ENCODE measurements at regions not wholly inside any gene's neighbourhood (a gene's known extent, or its start where the extent isn't known, plus 50 kb on each side); places are given as distances from the start of the nearest gene placed in this dataset.

DNA sequence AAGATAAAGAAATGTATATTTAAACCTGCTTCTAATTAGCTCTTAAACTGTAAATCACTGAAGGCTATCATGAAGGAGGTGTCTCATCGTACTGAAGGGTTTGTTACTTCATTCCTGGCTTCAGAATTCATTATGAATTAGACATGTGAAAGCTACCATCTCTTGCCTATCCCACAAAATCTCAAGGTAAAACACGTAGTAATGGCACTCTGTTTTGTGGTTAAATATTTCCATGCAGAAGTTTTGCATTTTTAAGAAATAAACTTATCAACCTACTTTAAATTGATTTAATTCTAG lies 490.7 kb upstream of the NUDT12 start:
- Histone ChIP-seq H3K4me1 (no peaks in the 10 kb centered on the region), H3K36me3 (ENCODE audit: insufficient read depth in 1 of 2, low read depth in 1 of 2) (no peaks in the 10 kb centered on the region), H3K27me3 (ENCODE audit: insufficient read depth in 3 of 3, low read length in 2 of 3) (no peaks in the 10 kb centered on the region), H3K4me3 (no peak overlapping the region), H3K9me3 (no peaks in the 10 kb centered on the region), H3K27ac (no peak overlapping the region)
- TF ChIP-seq, protein P1, sequence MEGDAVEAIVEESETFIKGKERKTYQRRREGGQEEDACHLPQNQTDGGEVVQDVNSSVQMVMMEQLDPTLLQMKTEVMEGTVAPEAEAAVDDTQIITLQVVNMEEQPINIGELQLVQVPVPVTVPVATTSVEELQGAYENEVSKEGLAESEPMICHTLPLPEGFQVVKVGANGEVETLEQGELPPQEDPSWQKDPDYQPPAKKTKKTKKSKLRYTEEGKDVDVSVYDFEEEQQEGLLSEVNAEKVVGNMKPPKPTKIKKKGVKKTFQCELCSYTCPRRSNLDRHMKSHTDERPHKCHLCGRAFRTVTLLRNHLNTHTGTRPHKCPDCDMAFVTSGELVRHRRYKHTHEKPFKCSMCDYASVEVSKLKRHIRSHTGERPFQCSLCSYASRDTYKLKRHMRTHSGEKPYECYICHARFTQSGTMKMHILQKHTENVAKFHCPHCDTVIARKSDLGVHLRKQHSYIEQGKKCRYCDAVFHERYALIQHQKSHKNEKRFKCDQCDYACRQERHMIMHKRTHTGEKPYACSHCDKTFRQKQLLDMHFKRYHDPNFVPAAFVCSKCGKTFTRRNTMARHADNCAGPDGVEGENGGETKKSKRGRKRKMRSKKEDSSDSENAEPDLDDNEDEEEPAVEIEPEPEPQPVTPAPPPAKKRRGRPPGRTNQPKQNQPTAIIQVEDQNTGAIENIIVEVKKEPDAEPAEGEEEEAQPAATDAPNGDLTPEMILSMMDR (IDR thresholded peaks at IDR 0.05), result no peak
- no peak for ATAC-seq
- no peak for DNase-seq
- intact Hi-C loops (cut with DNase I), result no loop called here
- WGBS, 3 donors, result 11 to 50% (median 45%) methylated on average over 2 of the region's 2 CpGs

GRCh38 chr5:104052558-104053352 lies 490.2 kb upstream of the NUDT12 start:
- H3K4me1 ChIP-seq, result no peaks in the 10 kb centered on the region
- H3K4me3 ChIP-seq, result no peak overlapping the region
- TF ChIP-seq, protein P1 (IDR thresholded peaks at IDR 0.05), result no peak
- DNase-seq (no peak), ATAC-seq (no peak)
- no peaks in the 10 kb centered on the region for H3K36me3 ChIP-seq (ENCODE audit: insufficient read depth in 1 of 2, low read depth in 1 of 2)
- intact Hi-C loops (cut with DNase I), result no loop called here
- 74 to 77% (median 76%) methylated on average over 7 of the region's 7 CpGs for WGBS, 3 donors
- H3K9me3 ChIP-seq, result no peaks in the 10 kb centered on the region
- H3K27me3 ChIP-seq (ENCODE audit: insufficient read depth in 3 of 3, low read length in 2 of 3), result no peaks in the 10 kb centered on the region
- no peak overlapping the region for H3K27ac ChIP-seq

GRCh38 chr5:104050436-104050835 lies 487.8 kb upstream of the NUDT12 start:
- H3K27ac ChIP-seq, result no peak overlapping the region
- intact Hi-C loops (cut with DNase I), result no loop called here
- no peaks in the 10 kb centered on the region for H3K36me3 ChIP-seq (ENCODE audit: insufficient read depth in 1 of 2, low read depth in 1 of 2)
- DNase-seq, result no peak
- H3K27me3 ChIP-seq (ENCODE audit: insufficient read depth in 3 of 3, low read length in 2 of 3), result no peaks in the 10 kb centered on the region
- H3K4me3 ChIP-seq, result no peak overlapping the region
- ATAC-seq, result no peak
- H3K9me3 ChIP-seq, result no peaks in the 10 kb centered on the region
- H3K4me1 ChIP-seq, result no peaks in the 10 kb centered on the region
- TF ChIP-seq, protein P1 (IDR thresholded peaks at IDR 0.05), result no peak

DNA sequence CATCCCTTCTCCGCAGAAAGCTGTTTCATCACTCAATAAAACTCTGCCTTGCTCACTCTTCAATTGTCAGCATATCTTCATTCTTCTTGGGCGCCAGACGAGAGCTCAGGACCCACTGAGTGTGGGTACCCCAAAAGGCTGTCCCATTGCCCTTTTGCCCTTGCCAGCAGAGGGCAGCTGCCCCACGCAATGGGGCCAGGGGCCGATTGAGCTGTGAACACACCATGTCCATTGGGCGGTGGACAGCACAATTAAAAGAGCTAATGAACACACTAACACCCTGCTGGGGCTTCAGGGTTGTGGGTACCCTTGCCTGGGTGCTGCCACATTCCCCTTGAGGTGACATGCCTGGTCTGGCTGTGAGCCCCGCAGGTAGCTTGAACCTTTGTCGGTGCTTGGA lies 487.2 kb upstream of the NUDT12 start:
- Histone ChIP-seq H3K9me3 (no peaks in the 10 kb centered on the region), H3K4me3 (no peak overlapping the region), H3K4me1 (no peaks in the 10 kb centered on the region), H3K27me3 (ENCODE audit: insufficient read depth in 3 of 3, low read length in 2 of 3) (no peaks in the 10 kb centered on the region), H3K27ac (no peak overlapping the region), H3K36me3 (ENCODE audit: insufficient read depth in 1 of 2, low read depth in 1 of 2) (no peaks in the 10 kb centered on the region)
- DNase-seq (no peak), ATAC-seq (no peak)
- TF ChIP-seq, protein P1 (IDR thresholded peaks at IDR 0.05), result no peak
- 88 to 97% (median 95%) methylated on average over 8 of the region's 8 CpGs for WGBS, 3 donors
- intact Hi-C loops (cut with DNase I), result no loop called here

- Histone ChIP-seq H3K4me1 (no peaks in the 10 kb centered on the region), H3K27me3 (ENCODE audit: insufficient read depth in 3 of 3, low read length in 2 of 3) (no peaks in the 10 kb centered on the region), H3K4me3 (no peak overlapping the region), H3K36me3 (ENCODE audit: insufficient read depth in 1 of 2, low read depth in 1 of 2) (no peaks in the 10 kb centered on the region), H3K9me3 (no peaks in the 10 kb centered on the region), H3K27ac (no peak overlapping the region)
- TF ChIP-seq, protein P1 (IDR thresholded peaks at IDR 0.05), result no peak
- intact Hi-C loops (cut with DNase I), result no loop called here
- WGBS, 3 donors, result 79 to 84% (median 83%) methylated on average over 2 of the region's 2 CpGs
- ATAC-seq (no peak), DNase-seq (no peak)
These were observed 485.6 kb upstream of the NUDT12 start for GRCh38 chr5:104048231-104048630.
